ENCODE measurements at regions not wholly inside any gene's neighbourhood (a gene's known extent, or its start where the extent isn't known, plus 50 kb on each side); places are given as distances from the start of the nearest gene placed in this dataset.

DNA sequence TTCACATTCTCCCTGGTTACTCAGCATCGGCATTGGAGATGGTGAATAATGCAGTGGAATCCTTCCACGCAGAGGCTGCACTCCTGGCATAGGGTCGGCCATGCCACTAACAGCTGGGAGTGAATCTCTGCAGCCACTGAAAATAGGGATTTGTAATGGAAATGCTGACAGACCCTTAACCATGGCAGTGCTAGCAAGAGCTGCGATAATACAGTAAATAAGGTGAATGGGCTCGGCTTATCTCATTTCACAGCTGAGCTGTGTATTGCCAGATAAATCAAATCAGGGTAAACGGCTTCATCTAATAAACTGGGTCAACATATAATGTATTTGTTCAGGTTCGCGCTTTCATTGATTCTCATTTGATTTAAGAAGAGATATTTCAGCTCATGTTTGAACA, 156.8 kb downstream of the SLC35B3 start:
- no peak overlapping the region for H2AFZ ChIP-seq (ENCODE audit: insufficient read depth, low read length, poor library complexity)
- H3K4me3 ChIP-seq (ENCODE audit: low read depth, low read length), result no peak overlapping the region
- H3K27ac ChIP-seq (ENCODE audit: low read depth, low read length), result no peak overlapping the region
- no peaks in the 10 kb centered on the region for H3K9me3 ChIP-seq (ENCODE audit: insufficient read depth, low read depth, low read length)
- H3K4ac ChIP-seq (ENCODE audit: low read depth, low read length), result no peak overlapping the region
- H2AK5ac ChIP-seq (ENCODE audit: low read length), result no peak overlapping the region
- no peak overlapping the region for H2BK5ac ChIP-seq (ENCODE audit: low read depth, low read length, poor library complexity)
- H3K4me2 ChIP-seq (ENCODE audit: low read length), result no peak overlapping the region
- no peaks in the 10 kb centered on the region for H3K79me1 ChIP-seq (ENCODE audit: low read length)
- H2BK120ac ChIP-seq (ENCODE audit: insufficient read depth, low read length, poor library complexity), result no peak overlapping the region
- H4K8ac ChIP-seq (ENCODE audit: low read depth, low read length), result no peak overlapping the region
- H3K14ac ChIP-seq (ENCODE audit: low read length), result no peak overlapping the region
- H4K12ac ChIP-seq (ENCODE audit: low read depth, low read length), result no peak overlapping the region
- H3K9ac ChIP-seq (ENCODE audit: low read length), result no peak overlapping the region
- no peak for DNase-seq
- no peaks in the 10 kb centered on the region for H3K79me2 ChIP-seq (ENCODE audit: control insufficient read depth, insufficient read depth, low read length, poor library complexity)
- no peaks in the 10 kb centered on the region for H3K36me3 ChIP-seq (ENCODE audit: control insufficient read depth in 1 of 2, insufficient read depth in 2 of 2, low read length in 2 of 2)
- no peak overlapping the region for H3K18ac ChIP-seq (ENCODE audit: low read length)
- no peak overlapping the region for H2BK12ac ChIP-seq (ENCODE audit: low read length)
- no peak overlapping the region for H3K23ac ChIP-seq (ENCODE audit: low read length)
- H3K27me3 ChIP-seq (ENCODE audit: insufficient read depth, low read length), result no peaks in the 10 kb centered on the region
- WGBS (ENCODE audit: extremely low coverage, insufficient coverage, insufficient read length), result no CpG with 5 or more reads among the region's 8 CpGs
- no peak overlapping the region for H4K91ac ChIP-seq (ENCODE audit: low read depth, low read length)
- peaks cover 0 to 2% of the 10 kb centered on the region in 2 experiments for H3K4me1 ChIP-seq (ENCODE audit: control insufficient read depth in 1 of 2, insufficient read depth in 2 of 2, low read length in 2 of 2)

GRCh38 chr6:8277769-8278168, 157.6 kb downstream of the SLC35B3 start:
- H3K36me3 ChIP-seq (ENCODE audit: control insufficient read depth in 1 of 2, insufficient read depth in 2 of 2, low read length in 2 of 2), result no peaks in the 10 kb centered on the region
- no peak overlapping the region for H4K12ac ChIP-seq (ENCODE audit: low read depth, low read length)
- H3K79me2 ChIP-seq (ENCODE audit: control insufficient read depth, insufficient read depth, low read length, poor library complexity), result no peaks in the 10 kb centered on the region

GRCh38 chr6:8276148-8276547, 159.2 kb downstream of the SLC35B3 start:
- H3K79me2 ChIP-seq (ENCODE audit: control insufficient read depth, insufficient read depth, low read length, poor library complexity), result no peaks in the 10 kb centered on the region
- no peak overlapping the region for H3K14ac ChIP-seq (ENCODE audit: low read length)
- no peak overlapping the region for H2BK5ac ChIP-seq (ENCODE audit: low read depth, low read length, poor library complexity)
- H4K12ac ChIP-seq (ENCODE audit: low read depth, low read length), result no peak overlapping the region
- H3K23ac ChIP-seq (ENCODE audit: low read length), result no peak overlapping the region
- no peaks in the 10 kb centered on the region for H3K27me3 ChIP-seq (ENCODE audit: insufficient read depth, low read length)
- DNase-seq, result no peak
- no peaks in the 10 kb centered on the region for H3K36me3 ChIP-seq (ENCODE audit: control insufficient read depth in 1 of 2, insufficient read depth in 2 of 2, low read length in 2 of 2)
- H3K4me2 ChIP-seq (ENCODE audit: low read length), result no peak overlapping the region
- no peak overlapping the region for H2BK12ac ChIP-seq (ENCODE audit: low read length)
- no peak overlapping the region for H3K18ac ChIP-seq (ENCODE audit: low read length)
- no peak overlapping the region for H3K4ac ChIP-seq (ENCODE audit: low read depth, low read length)
- no peaks in the 10 kb centered on the region for H3K79me1 ChIP-seq (ENCODE audit: low read length)
- no peak overlapping the region for H3K4me3 ChIP-seq (ENCODE audit: low read depth, low read length)
- no peak overlapping the region for H3K9ac ChIP-seq (ENCODE audit: low read length)
- H3K27ac ChIP-seq (ENCODE audit: low read depth, low read length), result no peak overlapping the region
- no peak overlapping the region for H4K8ac ChIP-seq (ENCODE audit: low read depth, low read length)
- peaks cover 0 to 4% of the 10 kb centered on the region in 2 experiments for H3K4me1 ChIP-seq (ENCODE audit: control insufficient read depth in 1 of 2, insufficient read depth in 2 of 2, low read length in 2 of 2)
- H2AFZ ChIP-seq (ENCODE audit: insufficient read depth, low read length, poor library complexity), result no peak overlapping the region
- no peaks in the 10 kb centered on the region for H3K9me3 ChIP-seq (ENCODE audit: insufficient read depth, low read depth, low read length)
- no peak overlapping the region for H4K91ac ChIP-seq (ENCODE audit: low read depth, low read length)
- H2BK120ac ChIP-seq (ENCODE audit: insufficient read depth, low read length, poor library complexity), result no peak overlapping the region
- WGBS (ENCODE audit: extremely low coverage, insufficient coverage, insufficient read length), result no CpG with 5 or more reads among the region's 7 CpGs
- H2AK5ac ChIP-seq (ENCODE audit: low read length), result no peak overlapping the region

More at GRCh38 chr6:8277769-8278168, 157.6 kb downstream of the SLC35B3 start:
- H3K27me3 ChIP-seq (ENCODE audit: insufficient read depth, low read length), result no peaks in the 10 kb centered on the region
- H3K79me1 ChIP-seq (ENCODE audit: low read length), result no peaks in the 10 kb centered on the region
- no peak overlapping the region for H2AFZ ChIP-seq (ENCODE audit: insufficient read depth, low read length, poor library complexity)
- WGBS (ENCODE audit: extremely low coverage, insufficient coverage, insufficient read length), result no CpG with 5 or more reads among the region's 7 CpGs
- no peak overlapping the region for H4K91ac ChIP-seq (ENCODE audit: low read depth, low read length)
- H3K27ac ChIP-seq (ENCODE audit: low read depth, low read length), result no peak overlapping the region
- peak overlapping the region; percentile 36 for H3K4me3 ChIP-seq (ENCODE audit: low read depth, low read length)
- no peak overlapping the region for H3K9ac ChIP-seq (ENCODE audit: low read length)
- H2BK5ac ChIP-seq (ENCODE audit: low read depth, low read length, poor library complexity), result no peak overlapping the region
- no peak overlapping the region for H3K18ac ChIP-seq (ENCODE audit: low read length)
- no peak overlapping the region for H2BK120ac ChIP-seq (ENCODE audit: insufficient read depth, low read length, poor library complexity)
- no peak overlapping the region for H4K8ac ChIP-seq (ENCODE audit: low read depth, low read length)
- H3K4me1 ChIP-seq (ENCODE audit: control insufficient read depth in 1 of 2, insufficient read depth in 2 of 2, low read length in 2 of 2), result peaks cover 0 to 2% of the 10 kb centered on the region in 2 experiments
- no peak overlapping the region for H3K4me2 ChIP-seq (ENCODE audit: low read length)
- H3K9me3 ChIP-seq (ENCODE audit: insufficient read depth, low read depth, low read length), result no peaks in the 10 kb centered on the region
- no peak for DNase-seq
- no peak overlapping the region for H2AK5ac ChIP-seq (ENCODE audit: low read length)
- no peak overlapping the region for H2BK12ac ChIP-seq (ENCODE audit: low read length)
- no peak overlapping the region for H3K4ac ChIP-seq (ENCODE audit: low read depth, low read length)
- no peak overlapping the region for H3K14ac ChIP-seq (ENCODE audit: low read length)
- no peak overlapping the region for H3K23ac ChIP-seq (ENCODE audit: low read length)

DNA sequence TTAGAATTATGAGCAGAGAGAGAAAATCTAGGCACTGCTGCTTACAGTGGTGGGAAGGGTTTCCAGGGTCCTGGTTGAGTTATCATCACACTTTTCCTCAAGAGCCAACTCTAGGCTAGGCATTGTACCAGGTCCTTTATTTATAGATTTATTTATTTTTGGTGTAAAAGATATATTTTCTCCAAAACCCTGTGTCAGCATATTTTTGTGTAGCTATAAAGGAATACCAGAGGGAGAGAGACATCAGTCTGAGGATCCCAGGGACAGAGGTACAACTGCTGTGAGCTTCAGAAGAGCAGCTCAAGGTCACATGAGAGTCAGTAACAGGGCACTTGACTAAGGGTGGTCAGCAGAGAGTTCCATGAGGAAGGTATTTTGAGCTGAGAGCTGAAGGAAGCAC, 159.7 kb downstream of the SLC35B3 start:
- H3K4me1 ChIP-seq (ENCODE audit: control insufficient read depth in 1 of 2, insufficient read depth in 2 of 2, low read length in 2 of 2), result peaks cover 0 to 4% of the 10 kb centered on the region in 2 experiments
- no peak overlapping the region for H3K4me3 ChIP-seq (ENCODE audit: low read depth, low read length)
- no peak overlapping the region for H2AK5ac ChIP-seq (ENCODE audit: low read length)
- H4K91ac ChIP-seq (ENCODE audit: low read depth, low read length), result no peak overlapping the region
- no peak overlapping the region for H4K12ac ChIP-seq (ENCODE audit: low read depth, low read length)
- H3K79me2 ChIP-seq (ENCODE audit: control insufficient read depth, insufficient read depth, low read length, poor library complexity), result no peaks in the 10 kb centered on the region
- H2BK120ac ChIP-seq (ENCODE audit: insufficient read depth, low read length, poor library complexity), result no peak overlapping the region
- H3K27ac ChIP-seq (ENCODE audit: low read depth, low read length), result no peak overlapping the region
- no peak overlapping the region for H3K18ac ChIP-seq (ENCODE audit: low read length)
- no peaks in the 10 kb centered on the region for H3K27me3 ChIP-seq (ENCODE audit: insufficient read depth, low read length)
- no peak overlapping the region for H2BK12ac ChIP-seq (ENCODE audit: low read length)
- H3K4ac ChIP-seq (ENCODE audit: low read depth, low read length), result no peak overlapping the region
- H3K9me3 ChIP-seq (ENCODE audit: insufficient read depth, low read depth, low read length), result no peaks in the 10 kb centered on the region
- H3K9ac ChIP-seq (ENCODE audit: low read length), result no peak overlapping the region
- H2AFZ ChIP-seq (ENCODE audit: insufficient read depth, low read length, poor library complexity), result no peak overlapping the region
- no peak overlapping the region for H3K4me2 ChIP-seq (ENCODE audit: low read length)
- H3K14ac ChIP-seq (ENCODE audit: low read length), result no peak overlapping the region
- H4K8ac ChIP-seq (ENCODE audit: low read depth, low read length), result no peak overlapping the region
- no peak for DNase-seq
- no peak overlapping the region for H2BK5ac ChIP-seq (ENCODE audit: low read depth, low read length, poor library complexity)
- no peaks in the 10 kb centered on the region for H3K36me3 ChIP-seq (ENCODE audit: control insufficient read depth in 1 of 2, insufficient read depth in 2 of 2, low read length in 2 of 2)
- no peak overlapping the region for H3K23ac ChIP-seq (ENCODE audit: low read length)
- no peaks in the 10 kb centered on the region for H3K79me1 ChIP-seq (ENCODE audit: low read length)
